Upper lobe of right lung (tissue), 1 donor: ENCODE measurements at regions not wholly inside any gene's neighbourhood (a gene's known extent, or its start where the extent isn't known, plus 50 kb on each side); places are given as distances from the start of the nearest gene placed in this dataset.

Experiments
- ATAC-seq: fragments of 200-7000 bp; cut with Tn5 transposase; one replicate; pipeline ENCODE4 v1.9.1; 2020; ENCODE audit warnings: mild to moderate bottlenecking, moderate library complexity
- DNase-seq: peaks from one replicate; pipeline ENCODE4 v3.0.0-alpha.2; 2020
- H3K27ac ChIP-seq: fragments of 200-600 bp; one replicate; pipeline ENCODE4 v1.8.0; 2022
- H3K27me3 ChIP-seq: fragments of 200-600 bp; one replicate; pipeline ENCODE4 v1.8.0; 2022; ENCODE audit warnings: mild to moderate bottlenecking
- H3K36me3 ChIP-seq: fragments of 200-600 bp; one replicate; pipeline ENCODE4 v1.8.0; 2022
- H3K4me1 ChIP-seq: fragments of 200-600 bp; one replicate; pipeline ENCODE4 v1.8.0; 2022
- H3K4me3 ChIP-seq: fragments of 200-600 bp; one replicate; pipeline ENCODE4 v1.8.0; 2022; ENCODE audit warnings: mild to moderate bottlenecking
- H3K9me3 ChIP-seq: fragments of 200-600 bp; one replicate; pipeline ENCODE4 v1.8.0; 2022
- intact Hi-C: fragments of 100-400 bp; cut with DNase I; formaldehyde crosslinking; loops from one replicate; pipeline ENCODE4 v1.11.0; 2022
- TF ChIP-seq, protein P1 (sequence below): fragments of 200-600 bp; IDR thresholded peaks from one replicate; pipeline ENCODE4 v1.8.0; 2022; ENCODE audit warnings: antibody characterized with exemption
- donor health status: DM: no; HTN: yes; CAD: no; lungs with severe emphysema.

DNA sequence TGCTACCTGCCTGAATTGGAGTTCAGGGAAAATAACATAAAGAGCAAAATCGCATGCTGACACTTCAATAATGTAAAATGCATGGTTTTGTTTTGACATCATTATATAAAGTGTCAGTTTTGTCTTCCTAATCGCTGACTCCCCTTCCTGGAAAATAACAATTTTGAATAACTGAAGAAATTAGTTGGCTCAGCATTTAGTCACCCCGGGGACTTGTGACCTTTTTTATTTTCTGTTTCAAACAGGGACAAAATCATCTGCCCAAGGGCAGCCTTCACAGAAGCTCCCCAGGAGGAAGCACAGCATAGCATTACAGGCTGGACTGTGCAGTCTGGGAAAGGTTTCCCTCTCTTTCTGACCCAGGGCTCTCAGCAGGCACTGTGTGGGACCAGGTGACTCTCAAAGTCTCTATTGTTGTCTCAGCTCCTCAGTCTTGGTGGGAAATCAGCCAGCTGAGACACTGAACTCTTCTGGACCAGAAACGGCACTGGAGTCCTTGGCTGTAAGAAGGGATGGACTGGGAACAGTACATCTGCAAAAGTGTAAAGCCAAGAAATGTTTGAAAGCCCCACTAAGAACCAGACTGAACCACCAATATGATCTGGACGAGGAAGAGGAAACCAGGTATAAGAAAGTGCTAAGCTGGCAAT lies 671.3 kb upstream of the KLF4 start:
- H3K27me3 ChIP-seq, result no peaks in the 10 kb centered on the region
- intact Hi-C loops, result no loop called here
- no peak overlapping the region for H3K27ac ChIP-seq
- no peaks in the 10 kb centered on the region for H3K9me3 ChIP-seq
- DNase-seq (no peak), ATAC-seq (no peak)
- H3K4me1 ChIP-seq, result no peaks in the 10 kb centered on the region
- no peak overlapping the region for H3K4me3 ChIP-seq
- TF ChIP-seq, protein P1, sequence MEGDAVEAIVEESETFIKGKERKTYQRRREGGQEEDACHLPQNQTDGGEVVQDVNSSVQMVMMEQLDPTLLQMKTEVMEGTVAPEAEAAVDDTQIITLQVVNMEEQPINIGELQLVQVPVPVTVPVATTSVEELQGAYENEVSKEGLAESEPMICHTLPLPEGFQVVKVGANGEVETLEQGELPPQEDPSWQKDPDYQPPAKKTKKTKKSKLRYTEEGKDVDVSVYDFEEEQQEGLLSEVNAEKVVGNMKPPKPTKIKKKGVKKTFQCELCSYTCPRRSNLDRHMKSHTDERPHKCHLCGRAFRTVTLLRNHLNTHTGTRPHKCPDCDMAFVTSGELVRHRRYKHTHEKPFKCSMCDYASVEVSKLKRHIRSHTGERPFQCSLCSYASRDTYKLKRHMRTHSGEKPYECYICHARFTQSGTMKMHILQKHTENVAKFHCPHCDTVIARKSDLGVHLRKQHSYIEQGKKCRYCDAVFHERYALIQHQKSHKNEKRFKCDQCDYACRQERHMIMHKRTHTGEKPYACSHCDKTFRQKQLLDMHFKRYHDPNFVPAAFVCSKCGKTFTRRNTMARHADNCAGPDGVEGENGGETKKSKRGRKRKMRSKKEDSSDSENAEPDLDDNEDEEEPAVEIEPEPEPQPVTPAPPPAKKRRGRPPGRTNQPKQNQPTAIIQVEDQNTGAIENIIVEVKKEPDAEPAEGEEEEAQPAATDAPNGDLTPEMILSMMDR, result no peak
- no peaks in the 10 kb centered on the region for H3K36me3 ChIP-seq

DNA sequence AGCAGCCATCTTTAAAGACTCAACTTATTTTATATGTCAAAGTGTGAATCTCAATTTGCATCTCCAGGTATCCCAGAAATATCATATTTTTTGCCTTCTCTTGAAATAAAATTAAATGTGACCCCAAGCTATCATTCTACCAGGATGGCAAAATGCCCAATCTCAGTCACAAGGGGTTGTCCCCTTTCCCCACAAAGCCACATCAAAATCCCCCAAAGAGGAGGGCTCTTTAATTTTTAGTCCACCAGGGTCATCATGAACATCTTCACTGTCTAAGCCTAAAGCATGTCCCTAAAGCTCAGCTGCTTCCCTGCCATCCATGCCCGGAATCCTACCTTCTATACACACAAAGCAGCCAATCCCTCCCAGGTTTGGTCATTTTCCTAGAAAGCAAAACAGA lies 670.5 kb upstream of the KLF4 start:
- H3K9me3 ChIP-seq, result no peaks in the 10 kb centered on the region
- DNase-seq, result no peak
- no peaks in the 10 kb centered on the region for H3K4me1 ChIP-seq
- no peaks in the 10 kb centered on the region for H3K27me3 ChIP-seq
- no peaks in the 10 kb centered on the region for H3K36me3 ChIP-seq
- H3K4me3 ChIP-seq, result no peak overlapping the region
- TF ChIP-seq, protein P1, result no peak
- H3K27ac ChIP-seq, result no peak overlapping the region
- no peak for ATAC-seq
- intact Hi-C loops, result no loop called here

DNA sequence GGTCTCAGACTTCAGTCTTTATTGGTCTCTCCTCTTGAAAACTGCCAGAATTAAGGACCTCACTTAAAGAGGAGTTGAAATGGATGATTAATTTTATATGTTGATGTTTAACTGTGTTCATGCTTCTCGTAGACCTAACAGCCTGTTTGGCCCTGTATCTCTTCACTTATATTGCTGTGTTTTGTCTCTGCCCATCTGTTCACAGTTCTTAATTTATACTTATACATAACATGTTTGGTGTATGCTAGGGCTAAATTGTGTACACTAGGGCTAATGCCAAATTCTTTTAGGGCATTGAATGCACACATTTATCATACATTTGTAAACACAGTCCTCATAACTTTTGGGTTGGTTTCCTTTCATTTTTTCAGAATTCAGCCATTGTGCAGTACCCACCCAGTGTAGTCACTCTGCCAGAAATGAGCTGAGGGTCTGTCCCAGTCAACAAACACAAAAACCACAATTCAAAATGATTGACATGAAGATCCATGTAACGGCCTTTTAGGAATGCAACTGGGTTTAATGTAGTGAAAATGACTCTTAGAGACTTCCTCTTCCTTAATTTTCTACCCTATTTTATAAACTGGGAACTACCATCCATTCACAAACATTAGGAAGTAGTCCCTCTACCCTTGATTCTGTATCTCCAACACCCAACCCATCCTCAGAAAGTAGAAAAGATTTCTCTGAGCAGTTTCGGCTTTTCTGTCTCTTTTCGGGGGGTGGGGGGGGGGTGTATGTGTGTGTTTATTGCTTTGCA lies 668.8 kb upstream of the KLF4 start:
- Histone ChIP-seq H3K4me1 (no peaks in the 10 kb centered on the region), H3K9me3 (no peaks in the 10 kb centered on the region), H3K27me3 (no peaks in the 10 kb centered on the region), H3K27ac (no peak overlapping the region), H3K36me3 (no peaks in the 10 kb centered on the region), H3K4me3 (no peak overlapping the region)
- DNase-seq (no peak), ATAC-seq (no peak)
- TF ChIP-seq, protein P1, result no peak
- intact Hi-C loops, result no loop called here

DNA sequence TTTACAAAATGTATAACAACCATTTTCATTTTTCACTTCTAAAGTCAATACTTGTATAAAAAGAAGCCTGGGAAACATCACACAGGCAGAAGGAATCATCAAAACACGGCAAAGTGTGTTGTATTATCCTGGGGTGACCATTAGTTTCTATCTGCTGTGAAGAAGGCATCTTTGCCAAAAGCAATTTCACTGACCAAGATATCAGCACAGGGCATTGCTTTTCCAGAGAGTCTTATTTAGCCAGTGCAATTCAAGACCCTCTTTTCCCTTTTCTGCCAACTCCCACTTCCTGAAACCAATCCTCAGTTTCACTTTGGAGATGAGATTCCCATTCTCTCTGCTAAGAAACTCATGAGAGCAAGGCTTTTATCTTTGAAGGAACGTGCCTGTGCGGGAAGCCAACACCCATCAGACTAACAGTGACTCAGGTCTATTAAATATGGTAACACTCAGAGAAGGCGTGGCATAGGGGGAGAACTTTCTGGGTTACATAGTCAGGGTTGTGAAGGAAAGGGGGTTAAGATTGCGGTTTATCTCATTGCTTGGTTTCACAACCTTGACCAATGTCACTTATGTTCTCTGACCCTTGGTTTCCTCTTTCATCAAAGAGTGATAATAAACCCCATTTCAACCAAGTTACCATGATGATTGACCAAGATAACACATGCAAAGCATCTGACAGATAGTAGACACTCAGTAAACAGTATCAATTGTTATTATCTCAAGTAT lies 666.9 kb upstream of the KLF4 start:
- H3K9me3 ChIP-seq, result no peaks in the 10 kb centered on the region
- no peaks in the 10 kb centered on the region for H3K36me3 ChIP-seq
- H3K4me1 ChIP-seq, result no peaks in the 10 kb centered on the region
- no peak overlapping the region for H3K4me3 ChIP-seq
- intact Hi-C loops, result no loop called here
- DNase-seq (no peak), ATAC-seq (peak; percentile 74)
- H3K27ac ChIP-seq, result no peak overlapping the region
- H3K27me3 ChIP-seq, result no peaks in the 10 kb centered on the region
- TF ChIP-seq, protein P1, result no peak

DNA sequence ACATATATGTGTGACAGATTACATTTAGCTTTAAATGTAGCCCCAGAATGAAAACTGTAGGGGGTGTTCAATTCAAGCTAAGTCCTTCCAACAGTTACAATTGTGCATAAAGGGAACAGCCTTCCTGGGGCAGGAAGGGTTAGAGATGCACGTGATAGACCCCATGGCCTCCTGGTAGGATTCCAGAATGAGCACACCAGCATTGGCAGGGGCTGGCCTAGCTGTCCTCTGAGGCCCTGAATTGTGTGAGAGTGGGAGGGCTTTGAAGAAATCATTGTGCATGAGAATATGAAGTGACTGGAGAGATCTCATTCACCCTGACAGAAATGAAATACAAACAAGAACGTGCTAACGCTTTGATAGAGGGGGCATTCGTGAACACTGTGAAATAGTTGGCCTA lies 663.8 kb upstream of the KLF4 start:
- Histone ChIP-seq H3K36me3 (no peaks in the 10 kb centered on the region), H3K9me3 (no peaks in the 10 kb centered on the region), H3K4me3 (no peak overlapping the region), H3K4me1 (peaks cover 10% of the 10 kb centered on the region), H3K27me3 (no peaks in the 10 kb centered on the region), H3K27ac (no peak overlapping the region)
- no peak for DNase-seq
- ATAC-seq, result no peak
- intact Hi-C loops, result no loop called here
- TF ChIP-seq, protein P1, result no peak
